Upper lobe of right lung (tissue), 1 donor: ENCODE measurements at regions not wholly inside any gene's neighbourhood (a gene's known extent, or its start where the extent isn't known, plus 50 kb on each side); places are given as distances from the start of the nearest gene placed in this dataset.

Experiments used
- ATAC-seq: fragments of 200-7000 bp; cut with Tn5 transposase; one replicate; pipeline ENCODE4 v1.9.1; 2020; ENCODE audit warnings: mild to moderate bottlenecking, moderate library complexity
- DNase-seq: peaks from one replicate; pipeline ENCODE4 v3.0.0-alpha.2; 2020
- H3K27ac ChIP-seq: fragments of 200-600 bp; one replicate; pipeline ENCODE4 v1.8.0; 2022
- H3K27me3 ChIP-seq: fragments of 200-600 bp; one replicate; pipeline ENCODE4 v1.8.0; 2022; ENCODE audit warnings: mild to moderate bottlenecking
- H3K36me3 ChIP-seq: fragments of 200-600 bp; one replicate; pipeline ENCODE4 v1.8.0; 2022
- H3K4me1 ChIP-seq: fragments of 200-600 bp; one replicate; pipeline ENCODE4 v1.8.0; 2022
- H3K4me3 ChIP-seq: fragments of 200-600 bp; one replicate; pipeline ENCODE4 v1.8.0; 2022; ENCODE audit warnings: mild to moderate bottlenecking
- H3K9me3 ChIP-seq: fragments of 200-600 bp; one replicate; pipeline ENCODE4 v1.8.0; 2022
- CTCF ChIP-seq: fragments of 200-600 bp; IDR thresholded peaks from one replicate; pipeline ENCODE4 v1.8.0; 2022; ENCODE audit warnings: antibody characterized with exemption
- intact Hi-C: fragments of 100-400 bp; cut with DNase I; formaldehyde crosslinking; loops from one replicate; pipeline ENCODE4 v1.11.0; 2022
- donor health status: DM: no; HTN: yes; CAD: no; lungs with severe emphysema.

GRCh38 chr10:44647877-44648542, 263.1 kb upstream of the CXCL12 start:
- Histone ChIP-seq H3K4me3 (no peak overlapping the region), H3K27me3 (no peaks in the 10 kb centered on the region), H3K27ac (no peak overlapping the region), H3K9me3 (no peaks in the 10 kb centered on the region), H3K4me1 (no peaks in the 10 kb centered on the region), H3K36me3 (no peaks in the 10 kb centered on the region)
- intact Hi-C loops: no loop called here
- no peak for TF ChIP-seq CTCF
- no peak for DNase-seq
- no peak for ATAC-seq

GRCh38 chr10:44650691-44651661, 260.2 kb upstream of the TMEM72 start:
- intact Hi-C loops: no loop called here
- no peak for ATAC-seq
- TF ChIP-seq CTCF: no peak
- Histone ChIP-seq H3K4me3 (no peak overlapping the region), H3K27me3 (no peaks in the 10 kb centered on the region), H3K9me3 (no peaks in the 10 kb centered on the region), H3K4me1 (no peaks in the 10 kb centered on the region), H3K36me3 (no peaks in the 10 kb centered on the region), H3K27ac (no peak overlapping the region)
- DNase-seq: no peak

GRCh38 chr10:44651834-44652233, 259.3 kb upstream of the TMEM72 start:
- H3K4me3 ChIP-seq: no peak overlapping the region
- TF ChIP-seq CTCF: no peak
- no peaks in the 10 kb centered on the region for H3K9me3 ChIP-seq
- no peaks in the 10 kb centered on the region for H3K4me1 ChIP-seq
- H3K36me3 ChIP-seq: no peaks in the 10 kb centered on the region
- DNase-seq (no peak), ATAC-seq (no peak)
- intact Hi-C loops: no loop called here
- no peak overlapping the region for H3K27ac ChIP-seq
- H3K27me3 ChIP-seq: no peaks in the 10 kb centered on the region

GRCh38 chr10:44659320-44659719, 251.8 kb upstream of the TMEM72 start:
- H3K27me3 ChIP-seq: no peaks in the 10 kb centered on the region
- DNase-seq: no peak
- intact Hi-C loops: no loop called here
- no peak overlapping the region for H3K4me3 ChIP-seq
- TF ChIP-seq CTCF: no peak
- ATAC-seq: no peak
- no peaks in the 10 kb centered on the region for H3K9me3 ChIP-seq
- no peak overlapping the region for H3K27ac ChIP-seq
- no peaks in the 10 kb centered on the region for H3K4me1 ChIP-seq
- no peaks in the 10 kb centered on the region for H3K36me3 ChIP-seq

GRCh38 chr10:44660271-44660670, 250.9 kb upstream of the TMEM72 start:
- no peak for TF ChIP-seq CTCF

More at GRCh38 chr10:44660271-44660670, 250.9 kb upstream of the TMEM72 start:
- no peak for ATAC-seq
- Histone ChIP-seq H3K4me1 (no peaks in the 10 kb centered on the region), H3K4me3 (no peak overlapping the region), H3K9me3 (no peaks in the 10 kb centered on the region), H3K27me3 (no peaks in the 10 kb centered on the region), H3K36me3 (no peaks in the 10 kb centered on the region), H3K27ac (no peak overlapping the region)
- intact Hi-C loops: no loop called here
- DNase-seq: no peak
